ENCODE measurements at regions not wholly inside any gene's neighbourhood (a gene's known extent, or its start where the extent isn't known, plus 50 kb on each side); places are given as distances from the start of the nearest gene placed in this dataset.

DNA sequence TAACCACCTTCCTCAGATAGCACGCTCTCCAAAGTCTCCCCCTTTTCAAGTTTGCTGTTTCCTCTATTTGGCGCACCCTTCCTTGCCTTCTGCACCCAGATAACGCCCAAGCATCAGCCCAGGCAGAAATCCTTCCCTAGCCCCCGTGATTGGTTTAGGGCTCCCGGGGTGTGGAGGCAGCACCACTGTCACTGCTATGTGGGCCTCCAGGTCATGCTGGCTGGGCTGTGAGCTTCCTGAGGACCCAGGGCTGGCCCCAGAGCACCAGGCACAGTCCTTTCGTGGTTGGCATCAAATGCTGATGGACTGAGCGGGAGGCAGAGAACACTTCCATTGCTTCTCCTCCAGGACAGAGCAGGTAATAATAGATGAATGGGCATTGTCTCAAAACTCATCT lies 311.4 kb downstream of the BCL11B start:
- TF ChIP-seq, protein P1, sequence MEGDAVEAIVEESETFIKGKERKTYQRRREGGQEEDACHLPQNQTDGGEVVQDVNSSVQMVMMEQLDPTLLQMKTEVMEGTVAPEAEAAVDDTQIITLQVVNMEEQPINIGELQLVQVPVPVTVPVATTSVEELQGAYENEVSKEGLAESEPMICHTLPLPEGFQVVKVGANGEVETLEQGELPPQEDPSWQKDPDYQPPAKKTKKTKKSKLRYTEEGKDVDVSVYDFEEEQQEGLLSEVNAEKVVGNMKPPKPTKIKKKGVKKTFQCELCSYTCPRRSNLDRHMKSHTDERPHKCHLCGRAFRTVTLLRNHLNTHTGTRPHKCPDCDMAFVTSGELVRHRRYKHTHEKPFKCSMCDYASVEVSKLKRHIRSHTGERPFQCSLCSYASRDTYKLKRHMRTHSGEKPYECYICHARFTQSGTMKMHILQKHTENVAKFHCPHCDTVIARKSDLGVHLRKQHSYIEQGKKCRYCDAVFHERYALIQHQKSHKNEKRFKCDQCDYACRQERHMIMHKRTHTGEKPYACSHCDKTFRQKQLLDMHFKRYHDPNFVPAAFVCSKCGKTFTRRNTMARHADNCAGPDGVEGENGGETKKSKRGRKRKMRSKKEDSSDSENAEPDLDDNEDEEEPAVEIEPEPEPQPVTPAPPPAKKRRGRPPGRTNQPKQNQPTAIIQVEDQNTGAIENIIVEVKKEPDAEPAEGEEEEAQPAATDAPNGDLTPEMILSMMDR (IDR thresholded peaks at IDR 0.05; ENCODE audit: insufficient read depth, low read depth, low read length): no peak
- no peak for TF ChIP-seq EZH2 (IDR thresholded peaks at IDR 0.05; ENCODE audit: insufficient read depth, low read length)

Data from astrocyte (in vitro differentiated cells and primary cell).